Upper lobe of left lung (tissue), 4 donors: ENCODE measurements at regions not wholly inside any gene's neighbourhood (a gene's known extent, or its start where the extent isn't known, plus 50 kb on each side); places are given as distances from the start of the nearest gene placed in this dataset.

ENCODE experiments used
- CTCF ChIP-seq, 6 experiments: fragments of 450-650 bp in 4 of 6; fragments of 200-600 bp in 2 of 6; sonication (generic) in 2 of 6; IDR thresholded peaks; one replicate each; pipeline ENCODE4 v1.5.1; 2016 to 2019; ENCODE audit warnings: antibody characterized with exemption in 6 of 6
- EP300 ChIP-seq, 4 donors: sonication (generic); formaldehyde crosslinking; IDR thresholded peaks; one replicate each; pipeline ENCODE4 v1.5.1; 2017; ENCODE audit warnings: antibody characterized with exemption in 4 of 4, control low read depth in 2 of 4
- POLR2A ChIP-seq, 4 donors: fragments of 450-650 bp; IDR thresholded peaks; one replicate each; pipeline ENCODE4 v1.5.1; 2016 to 2017; ENCODE audit warnings: antibody characterized with exemption in 4 of 4, mild to moderate bottlenecking in 2 of 4
- POLR2AphosphoS5 ChIP-seq, 2 donors: sonication (generic); formaldehyde crosslinking; IDR thresholded peaks; one replicate each; pipeline ENCODE4 v1.5.1; 2017; ENCODE audit warnings: antibody characterized with exemption in 2 of 2

DNA sequence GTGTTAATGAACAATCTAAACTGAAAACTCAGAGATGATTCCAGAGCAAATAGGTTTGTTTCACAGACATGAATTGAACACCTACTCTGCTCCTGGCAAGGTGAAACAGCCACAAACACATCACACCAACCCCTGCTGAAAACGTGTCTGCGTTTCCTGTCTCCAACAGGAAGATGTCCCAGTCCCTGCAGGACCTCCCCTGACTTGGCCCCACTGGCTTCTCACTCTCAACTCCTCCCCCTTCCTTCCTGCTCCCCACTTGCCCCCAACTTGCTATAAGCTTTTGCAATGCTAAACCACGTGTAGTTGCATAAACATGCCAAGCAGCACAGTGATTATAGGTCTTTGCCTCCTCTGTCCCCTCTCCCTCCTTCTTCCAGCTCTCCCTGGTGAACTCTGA is 567.6 kb downstream of the BCL11B start:
- TF ChIP-seq CTCF (IDR thresholded peaks at IDR 0.05) = no peak
- no peak for TF ChIP-seq EP300 (IDR thresholded peaks at IDR 0.05)
- TF ChIP-seq POLR2A (IDR thresholded peaks at IDR 0.05) = no peak
- TF ChIP-seq POLR2AphosphoS5 (IDR thresholded peaks at IDR 0.05) = no peak
